Astrocyte of the cerebellum (primary cell): ENCODE measurements at regions not wholly inside any gene's neighbourhood (a gene's known extent, or its start where the extent isn't known, plus 50 kb on each side); places are given as distances from the start of the nearest gene placed in this dataset.

ENCODE experiments used
- DNase-seq: peaks from one replicate; pipeline ENCODE4 v3.0.0-alpha.2; 2011; ENCODE audit warnings: low read depth
- H3K4me3 ChIP-seq: 2 replicates; pipeline ENCODE4 v1.5.1; 2011; ENCODE audit warnings: mild to moderate bottlenecking, low read depth, low read length, moderate library complexity
- in situ Hi-C: cut with HindIII; loops from 2 replicates; pipeline ENCODE4 v1.10.0; 2017; ENCODE audit warnings: low sequenced_read_pairs
- TF ChIP-seq, protein P1 (sequence below): IDR thresholded peaks from 2 replicates; pipeline ENCODE4 v1.5.1; 2012; ENCODE audit warnings: low read length, low read depth, moderate library complexity, mild to moderate bottlenecking; ENCODE audit errors: missing control alignments

DNA sequence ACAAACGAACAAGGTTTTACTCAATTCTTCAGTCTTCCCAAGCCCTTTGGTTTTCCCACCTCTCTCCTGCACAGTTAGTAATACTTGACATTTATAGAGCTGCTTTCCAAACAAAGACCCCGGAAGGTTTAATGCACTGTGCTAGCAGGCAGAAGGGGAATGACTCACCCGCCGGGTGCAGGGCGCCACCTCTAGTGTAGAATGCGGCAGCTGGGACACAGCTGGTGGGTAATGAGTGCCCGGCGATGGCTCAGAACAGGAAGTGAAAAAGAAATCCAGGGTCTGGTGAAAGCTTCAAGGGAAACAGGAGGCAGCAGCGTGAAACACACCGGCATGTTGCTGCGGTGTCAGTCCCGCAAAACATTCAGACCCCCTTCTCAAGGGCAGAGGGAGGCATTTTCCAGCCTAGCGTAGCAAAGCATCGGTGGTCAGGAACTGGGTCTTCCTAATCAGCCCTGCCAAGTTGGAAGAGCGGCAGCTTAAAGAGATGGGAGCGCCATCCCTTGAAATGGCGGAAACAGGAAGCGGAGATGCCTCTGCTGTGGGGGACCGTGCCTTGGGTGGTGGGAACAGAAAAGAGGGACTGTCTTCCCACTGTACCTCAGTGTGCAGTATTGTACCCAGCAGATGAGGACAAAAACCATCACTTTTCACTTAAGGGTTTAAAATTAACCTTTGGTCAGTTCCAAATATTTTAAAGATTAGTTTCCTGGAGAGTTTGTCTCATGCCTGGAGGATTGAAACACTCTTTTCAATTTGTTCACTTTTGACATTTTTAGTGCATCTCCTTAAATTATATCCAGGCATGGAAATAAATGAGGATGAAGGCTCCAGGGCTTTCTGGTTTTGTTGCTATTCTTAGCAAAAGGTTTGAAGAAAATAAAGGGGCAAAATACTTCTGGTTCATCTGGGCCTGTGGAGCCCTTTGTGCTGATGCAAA is 160.7 kb upstream of the MCTP2 start:
- no peak for DNase-seq
- TF ChIP-seq, protein P1, sequence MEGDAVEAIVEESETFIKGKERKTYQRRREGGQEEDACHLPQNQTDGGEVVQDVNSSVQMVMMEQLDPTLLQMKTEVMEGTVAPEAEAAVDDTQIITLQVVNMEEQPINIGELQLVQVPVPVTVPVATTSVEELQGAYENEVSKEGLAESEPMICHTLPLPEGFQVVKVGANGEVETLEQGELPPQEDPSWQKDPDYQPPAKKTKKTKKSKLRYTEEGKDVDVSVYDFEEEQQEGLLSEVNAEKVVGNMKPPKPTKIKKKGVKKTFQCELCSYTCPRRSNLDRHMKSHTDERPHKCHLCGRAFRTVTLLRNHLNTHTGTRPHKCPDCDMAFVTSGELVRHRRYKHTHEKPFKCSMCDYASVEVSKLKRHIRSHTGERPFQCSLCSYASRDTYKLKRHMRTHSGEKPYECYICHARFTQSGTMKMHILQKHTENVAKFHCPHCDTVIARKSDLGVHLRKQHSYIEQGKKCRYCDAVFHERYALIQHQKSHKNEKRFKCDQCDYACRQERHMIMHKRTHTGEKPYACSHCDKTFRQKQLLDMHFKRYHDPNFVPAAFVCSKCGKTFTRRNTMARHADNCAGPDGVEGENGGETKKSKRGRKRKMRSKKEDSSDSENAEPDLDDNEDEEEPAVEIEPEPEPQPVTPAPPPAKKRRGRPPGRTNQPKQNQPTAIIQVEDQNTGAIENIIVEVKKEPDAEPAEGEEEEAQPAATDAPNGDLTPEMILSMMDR = no peak
- in situ Hi-C loops = no loop called here
- H3K4me3 ChIP-seq = no peak overlapping the region

DNA sequence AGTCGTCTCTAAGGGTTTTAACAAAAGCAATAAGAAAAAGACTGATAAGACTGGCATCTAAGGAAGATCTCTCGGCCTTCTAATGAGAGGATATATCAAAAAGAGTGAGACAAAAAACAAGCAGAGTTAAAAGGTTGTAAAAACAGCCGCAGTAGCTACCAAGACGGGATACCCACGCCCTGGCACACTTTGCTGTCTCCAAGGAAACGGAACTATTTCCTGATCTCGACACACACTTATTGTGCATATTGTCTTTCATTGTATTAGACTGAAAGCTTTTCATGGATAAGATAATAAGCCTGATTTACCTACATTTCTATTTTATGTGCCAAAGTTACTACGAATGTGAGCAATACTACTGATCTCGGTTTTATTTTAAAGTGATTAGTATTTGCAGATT is 161.5 kb upstream of the MCTP2 start:
- DNase-seq = no peak
- TF ChIP-seq, protein P1 = no peak
- no peak overlapping the region for H3K4me3 ChIP-seq
- in situ Hi-C loops = no loop called here

DNA sequence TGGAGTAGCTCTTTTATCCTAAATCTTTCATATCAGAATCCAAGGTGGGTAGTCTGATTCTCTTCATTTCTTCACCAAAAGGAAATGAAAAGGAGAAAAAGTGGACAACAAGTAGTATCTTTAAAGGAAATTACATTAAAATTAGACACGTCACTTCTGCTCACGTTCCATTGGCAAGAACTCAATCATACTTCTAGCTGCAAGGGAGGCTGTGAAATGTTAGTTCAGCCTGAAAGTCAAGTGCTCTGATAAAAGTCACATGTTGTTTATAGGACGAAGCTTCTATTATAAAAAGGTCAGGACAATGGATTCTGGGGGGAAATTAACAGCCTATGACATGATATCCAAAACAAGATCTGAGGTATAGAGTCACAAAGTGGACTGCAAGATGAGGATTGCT is 164.6 kb upstream of the MCTP2 start:
- in situ Hi-C loops = no loop called here
- no peak for DNase-seq
- TF ChIP-seq, protein P1 = no peak
- no peak overlapping the region for H3K4me3 ChIP-seq

DNA sequence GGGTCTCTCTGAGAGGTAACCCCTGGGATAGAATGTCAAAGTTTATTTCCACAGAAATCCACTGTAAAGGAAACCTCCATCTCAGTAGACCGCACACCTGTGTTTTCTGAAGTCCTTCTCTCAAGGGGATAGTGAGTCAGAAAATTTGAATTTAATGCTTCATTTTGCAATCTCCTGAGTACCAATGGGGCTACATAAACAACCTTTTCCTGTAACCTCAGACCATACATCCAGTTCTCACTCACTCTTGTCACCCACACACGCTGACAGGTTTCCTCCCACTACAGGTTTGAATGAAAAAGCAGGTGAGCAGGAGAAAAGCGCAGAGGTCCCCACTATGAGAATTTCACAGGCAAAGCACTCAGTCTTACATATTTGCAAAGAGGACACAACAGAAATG is 165.3 kb upstream of the MCTP2 start:
- in situ Hi-C loops = no loop called here
- TF ChIP-seq, protein P1 = no peak
- no peak for DNase-seq
- no peak overlapping the region for H3K4me3 ChIP-seq

DNA sequence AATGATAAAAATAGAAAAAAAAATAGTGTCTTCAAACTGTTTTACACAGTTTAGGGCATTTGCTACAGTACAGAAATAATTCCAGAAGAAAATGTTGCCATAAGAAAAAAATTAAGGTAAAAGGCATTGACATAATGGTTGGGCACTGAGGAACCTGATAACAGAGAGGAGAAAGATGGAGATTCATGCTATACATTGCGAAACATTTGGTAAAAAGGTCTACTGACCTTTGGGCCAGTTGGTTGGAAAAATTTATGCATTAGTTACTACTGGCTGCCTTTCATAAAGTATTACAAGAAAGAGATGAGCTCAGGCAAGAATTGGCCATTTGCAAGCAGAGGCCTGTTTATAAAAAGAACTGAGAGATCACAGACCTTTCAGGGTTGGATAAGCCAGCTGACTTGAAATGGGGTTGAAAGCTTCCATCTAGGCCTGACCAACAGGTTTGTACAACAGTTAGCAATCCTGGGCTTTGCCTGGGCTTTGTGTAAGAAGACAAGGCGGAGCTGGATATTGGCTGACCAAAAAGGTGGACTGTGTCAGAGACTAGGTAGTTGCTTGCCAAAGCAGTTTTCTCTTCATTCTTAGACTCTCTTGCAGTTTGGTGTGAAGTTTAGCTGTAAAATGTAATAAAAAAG is 166.6 kb upstream of the MCTP2 start:
- in situ Hi-C loops = no loop called here
- DNase-seq = no peak
- TF ChIP-seq, protein P1 = no peak
- H3K4me3 ChIP-seq = no peak overlapping the region

DNA sequence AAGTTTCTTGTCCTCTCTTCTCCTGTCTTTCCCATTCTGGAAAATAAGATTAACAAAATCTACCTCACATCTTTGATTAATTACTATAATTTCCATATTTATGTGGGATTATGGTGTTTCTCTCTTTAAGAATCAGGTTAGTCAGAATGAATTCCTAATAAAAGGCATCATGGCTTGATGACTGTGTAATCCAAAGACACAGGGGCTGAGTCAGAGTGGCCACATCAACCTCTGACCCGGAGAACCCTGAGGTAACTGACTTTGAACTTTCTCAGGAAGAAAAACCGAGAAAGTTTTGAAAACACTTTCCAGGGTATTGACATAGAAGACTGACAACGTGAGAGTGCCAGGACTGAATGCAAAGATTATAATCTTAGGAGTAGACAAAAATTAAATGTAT is 170.3 kb upstream of the MCTP2 start:
- DNase-seq = no peak
- H3K4me3 ChIP-seq = no peak overlapping the region
- in situ Hi-C loops = no loop called here
- TF ChIP-seq, protein P1 = no peak
